ENCODE measurements at regions not wholly inside any gene's neighbourhood (a gene's known extent, or its start where the extent isn't known, plus 50 kb on each side); places are given as distances from the start of the nearest gene placed in this dataset.

DNA sequence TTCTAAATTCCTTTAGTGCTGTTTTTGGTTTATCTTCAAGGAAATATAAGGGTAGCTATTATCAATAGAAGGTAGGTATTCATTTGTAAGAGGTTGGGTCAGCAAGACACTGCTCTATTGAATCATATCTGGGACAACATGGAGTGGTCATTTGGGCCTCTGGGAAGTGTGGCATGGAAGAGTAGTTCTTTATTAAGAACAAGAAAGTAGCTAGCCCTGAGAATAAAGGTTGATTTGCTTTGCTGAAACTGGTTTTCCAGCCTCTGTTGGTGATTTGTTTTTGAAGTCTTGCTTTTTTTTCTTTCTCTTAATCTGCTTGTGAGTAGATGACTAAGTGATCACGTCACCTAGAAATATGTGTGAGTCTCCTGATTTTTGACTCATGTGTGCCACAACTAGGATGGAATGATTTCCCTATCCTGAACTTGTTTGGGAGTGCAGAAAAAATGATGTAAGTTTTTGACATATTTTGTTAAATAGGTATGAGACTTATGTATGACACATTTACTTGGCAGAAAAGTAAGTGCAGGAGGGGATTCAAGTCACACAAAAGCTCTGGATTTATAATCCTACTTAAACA, 381.8 kb downstream of the CENPW start:
- TF ChIP-seq, protein P1, sequence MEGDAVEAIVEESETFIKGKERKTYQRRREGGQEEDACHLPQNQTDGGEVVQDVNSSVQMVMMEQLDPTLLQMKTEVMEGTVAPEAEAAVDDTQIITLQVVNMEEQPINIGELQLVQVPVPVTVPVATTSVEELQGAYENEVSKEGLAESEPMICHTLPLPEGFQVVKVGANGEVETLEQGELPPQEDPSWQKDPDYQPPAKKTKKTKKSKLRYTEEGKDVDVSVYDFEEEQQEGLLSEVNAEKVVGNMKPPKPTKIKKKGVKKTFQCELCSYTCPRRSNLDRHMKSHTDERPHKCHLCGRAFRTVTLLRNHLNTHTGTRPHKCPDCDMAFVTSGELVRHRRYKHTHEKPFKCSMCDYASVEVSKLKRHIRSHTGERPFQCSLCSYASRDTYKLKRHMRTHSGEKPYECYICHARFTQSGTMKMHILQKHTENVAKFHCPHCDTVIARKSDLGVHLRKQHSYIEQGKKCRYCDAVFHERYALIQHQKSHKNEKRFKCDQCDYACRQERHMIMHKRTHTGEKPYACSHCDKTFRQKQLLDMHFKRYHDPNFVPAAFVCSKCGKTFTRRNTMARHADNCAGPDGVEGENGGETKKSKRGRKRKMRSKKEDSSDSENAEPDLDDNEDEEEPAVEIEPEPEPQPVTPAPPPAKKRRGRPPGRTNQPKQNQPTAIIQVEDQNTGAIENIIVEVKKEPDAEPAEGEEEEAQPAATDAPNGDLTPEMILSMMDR (IDR thresholded peaks at IDR 0.05): no peak
- TF ChIP-seq POLR2AphosphoS5 (IDR thresholded peaks at IDR 0.05): no peak
